ENCODE measurements at regions not wholly inside any gene's neighbourhood (a gene's known extent, or its start where the extent isn't known, plus 50 kb on each side); places are given as distances from the start of the nearest gene placed in this dataset.

DNA sequence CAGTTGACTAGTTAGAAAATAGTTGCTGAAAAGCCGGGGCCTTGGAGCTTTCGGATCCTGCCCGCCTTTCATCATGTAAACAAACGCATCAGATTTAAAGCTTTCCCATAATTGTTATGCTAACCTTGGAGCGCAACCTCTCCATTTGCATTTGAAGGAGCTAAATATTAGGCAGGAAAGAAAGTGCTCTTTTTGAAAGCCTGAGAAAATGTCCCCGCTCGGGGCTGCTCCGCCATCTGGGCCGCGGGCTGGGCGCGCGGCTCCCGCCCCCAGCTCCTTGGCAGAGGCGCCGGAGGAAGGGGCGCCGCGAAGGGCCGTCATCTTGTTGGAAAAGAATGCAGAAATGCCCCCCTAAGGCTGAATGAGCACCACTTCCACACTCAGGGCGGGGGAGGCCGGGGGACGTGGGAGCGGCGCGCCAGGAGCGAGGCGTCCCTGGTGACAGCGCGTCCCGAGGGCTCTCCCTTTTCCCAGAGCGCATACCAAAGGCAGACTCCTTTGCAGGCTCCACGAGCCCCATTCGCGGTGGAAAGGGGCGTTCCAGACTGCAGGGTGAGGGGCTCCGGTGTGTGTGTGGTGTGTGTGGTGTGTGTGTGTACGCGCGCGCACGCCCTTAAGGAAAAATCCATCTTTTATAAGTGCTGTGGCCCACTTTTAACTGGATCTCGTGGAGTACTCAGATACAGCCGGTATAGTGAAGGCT is 145.6 kb upstream of the ID4 start:
- DNase-seq (ENCODE audit: low read depth in 1 of 2, low spot score in 2 of 2) (peak; percentile 44 to 72), FAIRE-seq (peak; percentile 63)
- Histone ChIP-seq H3K9ac (replicated peaks in 1 of 4; ENCODE audit: extremely low read depth in 1 of 4, low read depth in 3 of 4, low read length in 3 of 4) (peak overlapping the region in 3 of 4 experiments; percentile 31 to 62 (median 54); a peak in 6 of 7 replicates), H4K20me1 (replicated peaks in 1 of 2; ENCODE audit: control insufficient read depth in 1 of 2, insufficient read depth in 2 of 2, low read length in 2 of 2) (no peaks in the 10 kb centered on the region), H3K56ac (replicated peaks; ENCODE audit: insufficient read length, low read depth, low read length) (peak overlapping the region; percentile 89), H2AK5ac (ENCODE audit: low read depth, low read length) (no peak overlapping the region), H2AFZ (ENCODE audit: low read length) (0 out of 2 replicates have a peak overlapping the region, but pooled peaks have one; percentile 3), H2BK5ac (ENCODE audit: low read depth, low read length) (peak overlapping the region; percentile 96), H4K91ac (replicated peaks; ENCODE audit: insufficient read length, low read length) (peak overlapping the region; percentile 94), H3K4me3 (ENCODE audit: extremely low read depth in 1 of 4, insufficient read depth in 2 of 4, low read depth in 3 of 4, low read length in 4 of 4) (peak overlapping the region; percentile 52 to 64 (median 62)), H3K18ac (ENCODE audit: extremely low read depth, low read length) (peak overlapping the region; percentile 95), H3K23me2 (ENCODE audit: low read depth, low read length) (peaks cover 7% of the 10 kb centered on the region; the same call in 1 of the 2 replicates), H3K27me3 (replicated peaks in 1 of 4; ENCODE audit: control insufficient read depth in 3 of 4, extremely low read depth in 1 of 4, insufficient read depth in 3 of 4, low read length in 3 of 4) (no peaks in the 10 kb centered on the region), H3K36me3 (ENCODE audit: control insufficient read depth in 2 of 4, insufficient read depth in 4 of 4, low read length in 3 of 4) (no peaks in the 10 kb centered on the region), H3K4me1 (replicated peaks in 1 of 4; ENCODE audit: control insufficient read depth in 3 of 4, insufficient read depth in 4 of 4, low read length in 3 of 4) (peaks cover 2 to 15% (median 11%) of the 10 kb centered on the region in 4 experiments; a peak in 4 of 7 replicates), H4K8ac (ENCODE audit: extremely low read depth, insufficient read depth, low read length) (peak overlapping the region; percentile 96), H2BK120ac (replicated peaks; ENCODE audit: low read depth, low read length) (peak overlapping the region; percentile 68), H3K14ac (ENCODE audit: insufficient read length) (peak overlapping the region; percentile 22), H3K27ac (ENCODE audit: low read depth, low read length) (peak overlapping the region; percentile 78), H3K4ac (replicated peaks; ENCODE audit: insufficient read length, low read depth, low read length) (peak overlapping the region; percentile 75), H2BK20ac (ENCODE audit: low read length) (0 out of 2 replicates have a peak overlapping the region, but pooled peaks have one; percentile 17), H3K79me2 (ENCODE audit: control insufficient read depth in 1 of 2, insufficient read depth in 2 of 2, low read length in 2 of 2) (no peaks in the 10 kb centered on the region), H3K4me2 (ENCODE audit: insufficient read depth in 1 of 2, low read depth in 2 of 2, low read length in 2 of 2) (peak overlapping the region; percentile 90 to 93), H3K79me1 (ENCODE audit: low read depth, low read length) (no peaks in the 10 kb centered on the region), H3K23ac (ENCODE audit: insufficient read length) (no peak overlapping the region), H2BK12ac (ENCODE audit: low read depth, low read length) (peak overlapping the region; percentile 82; the same call in 1 of the 2 replicates), H2BK15ac (ENCODE audit: low read length) (no peak overlapping the region), H3K9me3 (ENCODE audit: insufficient read depth in 2 of 2, low read depth in 1 of 2, low read length in 1 of 2) (no peaks in the 10 kb centered on the region), H4K5ac (ENCODE audit: insufficient read length, low read depth, low read length) (peak overlapping the region; percentile 88)
- ChIA-PET CTCF (ENCODE audit: partially characterized antibody) (interaction anchor here (0.8 to 2.1 kb wide), 9 partner anchors 9 to 146 kb away, joined by 3 to 5 read pairs (median 3); partner anchors contain the start of gene ID4), POLR2A (ENCODE audit: partially characterized antibody) (interaction anchor here (0.7 to 2.2 kb wide), 11 partner anchors 16 to 148 kb away, joined by 3 to 19 read pairs (median 3); partner anchors contain the start of gene ID4)
- WGBS, 2 experiments (ENCODE audit: extremely low coverage in 1 of 2, insufficient coverage in 1 of 2, insufficient read length in 1 of 2, insufficient replicate concordance in 2 of 2, low coverage in 1 of 2, low lambda C conversion rate in 2 of 2, missing lambda C conversion rate in 1 of 2) = 2% methylated on average over 38 of the region's 44 CpGs; no CpG with 5 or more reads in 1 of the 2 experiments
- no peak for TF ChIP-seq ZNF274 (IDR thresholded peaks at IDR 0.05; ENCODE audit: borderline replicate concordance, extremely low read depth, low read length)
- TF ChIP-seq KDM1A (IDR thresholded peaks at IDR 0.05; ENCODE audit: borderline replicate concordance, low read length) = no peak
- no peak for TF ChIP-seq RXRA (IDR thresholded peaks at IDR 0.05; ENCODE audit: insufficient read depth, low read depth, low read length)
- TF ChIP-seq, protein P1, sequence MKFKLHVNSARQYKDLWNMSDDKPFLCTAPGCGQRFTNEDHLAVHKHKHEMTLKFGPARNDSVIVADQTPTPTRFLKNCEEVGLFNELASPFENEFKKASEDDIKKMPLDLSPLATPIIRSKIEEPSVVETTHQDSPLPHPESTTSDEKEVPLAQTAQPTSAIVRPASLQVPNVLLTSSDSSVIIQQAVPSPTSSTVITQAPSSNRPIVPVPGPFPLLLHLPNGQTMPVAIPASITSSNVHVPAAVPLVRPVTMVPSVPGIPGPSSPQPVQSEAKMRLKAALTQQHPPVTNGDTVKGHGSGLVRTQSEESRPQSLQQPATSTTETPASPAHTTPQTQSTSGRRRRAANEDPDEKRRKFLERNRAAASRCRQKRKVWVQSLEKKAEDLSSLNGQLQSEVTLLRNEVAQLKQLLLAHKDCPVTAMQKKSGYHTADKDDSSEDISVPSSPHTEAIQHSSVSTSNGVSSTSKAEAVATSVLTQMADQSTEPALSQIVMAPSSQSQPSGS (IDR thresholded peaks at IDR 0.05; ENCODE audit: low read length) = no peak
- TF ChIP-seq SP1 (IDR thresholded peaks at IDR 0.05; ENCODE audit: low read depth, low read length) = no peak
- no peak for TF ChIP-seq RNF2 (IDR thresholded peaks at IDR 0.05; ENCODE audit: borderline replicate concordance, low read depth, low read length, missing control alignments, poor library complexity, severe bottlenecking)
- TF ChIP-seq TAF7 (optimal IDR thresholded peaks at IDR 0.05; ENCODE audit: borderline replicate concordance, low read depth, low read length) = no peak
- TF ChIP-seq CBX8 (IDR thresholded peaks at IDR 0.05; ENCODE audit: borderline replicate concordance, low read depth, low read length) = no peak
- no peak for TF ChIP-seq CTBP2 (IDR thresholded peaks at IDR 0.05; ENCODE audit: borderline replicate concordance, insufficient read depth, insufficient read length, low read length)

Data from H1 (cell line).